ENCODE measurements at regions not wholly inside any gene's neighbourhood (a gene's known extent, or its start where the extent isn't known, plus 50 kb on each side); places are given as distances from the start of the nearest gene placed in this dataset.

- Mint-ChIP-seq H3K4me1 (no peaks in the 10 kb centered on the region), H3K27me3 (ENCODE audit: low read depth) (peaks cover 7% of the 10 kb centered on the region), H3K27ac (no peak overlapping the region), H3K4me3 (no peak overlapping the region), H3K9me3 (peaks cover 1% of the 10 kb centered on the region), H3K36me3 (ENCODE audit: low read depth) (no peaks in the 10 kb centered on the region)
- TF ChIP-seq CTCF (IDR thresholded peaks at IDR 0.05; ENCODE audit: unreplicated experiment in 3 of 3), result no peak
These were observed 212.6 kb upstream of the MSX2 start for GRCh38 chr5:174511714-174512253.

- H3K27ac Mint-ChIP-seq, result no peak overlapping the region
- no peaks in the 10 kb centered on the region for H3K4me1 Mint-ChIP-seq
- no peaks in the 10 kb centered on the region for H3K36me3 Mint-ChIP-seq (ENCODE audit: low read depth)
- H3K9me3 Mint-ChIP-seq, result peaks cover 3% of the 10 kb centered on the region
- no peak overlapping the region for H3K4me3 Mint-ChIP-seq
- H3K27me3 Mint-ChIP-seq (ENCODE audit: low read depth), result peaks cover 11% of the 10 kb centered on the region
- no peak for TF ChIP-seq CTCF (IDR thresholded peaks at IDR 0.05; ENCODE audit: unreplicated experiment in 3 of 3)
These were observed 210.1 kb upstream of the MSX2 start for GRCh38 chr5:174514325-174514724.

- Mint-ChIP-seq H3K36me3 (ENCODE audit: low read depth) (no peaks in the 10 kb centered on the region), H3K9me3 (peaks cover 3% of the 10 kb centered on the region), H3K27me3 (ENCODE audit: low read depth) (peaks cover 15% of the 10 kb centered on the region), H3K4me3 (no peak overlapping the region), H3K4me1 (no peaks in the 10 kb centered on the region), H3K27ac (no peak overlapping the region)
- TF ChIP-seq CTCF (IDR thresholded peaks at IDR 0.05; ENCODE audit: unreplicated experiment in 3 of 3), result no peak
These were observed 209.4 kb upstream of the MSX2 start for GRCh38 chr5:174514983-174515394.

- no peak overlapping the region for H3K27ac Mint-ChIP-seq
- H3K27me3 Mint-ChIP-seq (ENCODE audit: low read depth), result peaks cover 22% of the 10 kb centered on the region
- peaks cover 5% of the 10 kb centered on the region for H3K4me1 Mint-ChIP-seq
- no peaks in the 10 kb centered on the region for H3K36me3 Mint-ChIP-seq (ENCODE audit: low read depth)
- no peak for TF ChIP-seq CTCF (IDR thresholded peaks at IDR 0.05; ENCODE audit: unreplicated experiment in 3 of 3)
- no peak overlapping the region for H3K4me3 Mint-ChIP-seq
- peaks cover 3% of the 10 kb centered on the region for H3K9me3 Mint-ChIP-seq
These were observed 207.6 kb upstream of the MSX2 start for GRCh38 chr5:174516741-174517140.

- Mint-ChIP-seq H3K4me3 (no peak overlapping the region), H3K9me3 (peaks cover 3% of the 10 kb centered on the region), H3K27me3 (ENCODE audit: low read depth) (peaks cover 24% of the 10 kb centered on the region), H3K27ac (no peak overlapping the region), H3K4me1 (peaks cover 5% of the 10 kb centered on the region), H3K36me3 (ENCODE audit: low read depth) (no peaks in the 10 kb centered on the region)
- TF ChIP-seq CTCF (IDR thresholded peaks at IDR 0.05; ENCODE audit: unreplicated experiment in 3 of 3), result no peak
These were observed 205.9 kb upstream of the MSX2 start for GRCh38 chr5:174518512-174518911.

Measured in nephron (organoid).